ENCODE measurements at regions not wholly inside any gene's neighbourhood (a gene's known extent, or its start where the extent isn't known, plus 50 kb on each side); places are given as distances from the start of the nearest gene placed in this dataset.

- TF ChIP-seq CTCF (IDR thresholded peaks at IDR 0.05) (no peak), EZH2phosphoT487 (IDR thresholded peaks at IDR 0.05) (no peak)
These were observed 545.9 kb downstream of the REEP3 start for GRCh38 chr10:64067009-64067606.

Measured in neural progenitor cell (in vitro differentiated cells).